AML-193 (cell line): ENCODE measurements at regions not wholly inside any gene's neighbourhood (a gene's known extent, or its start where the extent isn't known, plus 50 kb on each side); places are given as distances from the start of the nearest gene placed in this dataset.

Source experiments
- DNase-seq, 2 experiments: peaks; one replicate each; lab custom pipeline; 2025; lab: John Stamatoyannopoulos, UW

GRCh38 chr18:71485611-71486010, 1058.5 kb downstream of the CBLN2 start:
- DNase-seq: no peak

GRCh38 chr18:71471963-71472725, 1072.0 kb downstream of the CBLN2 start:
- no peak for DNase-seq

GRCh38 chr18:71456206-71456605, 1087.9 kb downstream of the CBLN2 start:
- no peak for DNase-seq

- no peak for DNase-seq
These were observed 1093.9 kb downstream of the CBLN2 start for GRCh38 chr18:71450257-71450656.

- no peak for DNase-seq
These were observed 1100.2 kb downstream of the CBLN2 start for GRCh38 chr18:71443706-71444480.

- no peak for DNase-seq
These were observed 1101.4 kb downstream of the CBLN2 start for GRCh38 chr18:71442731-71443141.

- no peak for DNase-seq
These were observed 1103.0 kb downstream of the CBLN2 start for GRCh38 chr18:71441156-71441555.

GRCh38 chr18:71437511-71437910, 1106.6 kb downstream of the CBLN2 start:
- no peak for DNase-seq

- DNase-seq: no peak
These were observed 1110.8 kb downstream of the CBLN2 start for GRCh38 chr18:71433373-71433772.

GRCh38 chr18:71431689-71432088, 1112.5 kb downstream of the CBLN2 start:
- no peak for DNase-seq

GRCh38 chr18:71431171-71431570, 1113.0 kb downstream of the CBLN2 start:
- no peak for DNase-seq

- no peak for DNase-seq
These were observed 1117.7 kb downstream of the CBLN2 start for GRCh38 chr18:71426441-71426840.

GRCh38 chr18:71405169-71405809, 1116.4 kb downstream of the SOCS6 start:
- DNase-seq: no peak

GRCh38 chr18:71403501-71403900, 1114.7 kb downstream of the SOCS6 start:
- DNase-seq: no peak

GRCh38 chr18:71398531-71398930, 1109.7 kb downstream of the SOCS6 start:
- DNase-seq: peak in 1 of 2 experiments; percentile 34

GRCh38 chr18:71388148-71388547, 1099.3 kb downstream of the SOCS6 start:
- DNase-seq: no peak

GRCh38 chr18:71374294-71375000, 1085.6 kb downstream of the SOCS6 start:
- DNase-seq: no peak

- DNase-seq: no peak
These were observed 1083.2 kb downstream of the SOCS6 start for GRCh38 chr18:71371951-71372605.

- DNase-seq: no peak
These were observed 1082.0 kb downstream of the SOCS6 start for GRCh38 chr18:71370671-71371445.

- no peak for DNase-seq
These were observed 1081.2 kb downstream of the SOCS6 start for GRCh38 chr18:71370095-71370494.

- DNase-seq: no peak
These were observed 1073.3 kb downstream of the SOCS6 start for GRCh38 chr18:71362140-71362539.
